Astrocyte of the spinal cord (primary cell): ENCODE measurements at regions not wholly inside any gene's neighbourhood (a gene's known extent, or its start where the extent isn't known, plus 50 kb on each side); places are given as distances from the start of the nearest gene placed in this dataset.
"Not testable (repeated sequence)": the region's sequence is repeated elsewhere in the genome, so short reads cannot be mapped to it uniquely, and the experiment has no call there.

ENCODE experiments used
- DNase-seq: peaks from one replicate; pipeline ENCODE4 v3.0.0; 2011; ENCODE audit warnings: low read depth, low spot score
- H3K4me3 ChIP-seq: 2 replicates; pipeline ENCODE4 v1.5.1; 2011; ENCODE audit warnings: low read depth, mild to moderate bottlenecking, low read length, moderate library complexity
- in situ Hi-C: cut with HindIII; loops from 2 replicates; pipeline ENCODE4 v1.10.0; 2017; ENCODE audit warnings: low sequenced_read_pairs
- TF ChIP-seq, protein P1 (sequence below): IDR thresholded peaks from 2 replicates; pipeline ENCODE4 v1.5.1; 2012; ENCODE audit warnings: low read depth, mild to moderate bottlenecking, low read length, inconsistent platforms

DNA sequence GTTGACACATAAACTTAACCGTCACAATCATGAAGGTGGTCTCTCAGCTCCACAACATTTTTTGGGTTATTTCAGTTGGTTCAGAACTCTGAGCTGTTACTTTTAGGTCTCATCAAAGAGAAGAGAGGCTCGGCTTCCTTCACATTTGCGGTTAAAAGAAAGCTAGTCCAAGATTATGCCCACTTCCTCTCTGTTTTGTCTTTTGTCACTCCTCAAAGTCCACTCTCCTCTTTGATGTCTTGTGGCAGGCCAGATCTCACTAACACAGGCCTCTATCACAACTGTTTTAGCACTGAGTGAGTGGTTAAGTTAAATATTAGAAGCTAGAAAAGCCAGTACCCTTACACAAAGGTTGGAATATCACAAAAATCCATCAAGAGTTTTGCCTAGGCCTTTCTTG is 195.7 kb downstream of the FCRL5 start:
- TF ChIP-seq, protein P1, sequence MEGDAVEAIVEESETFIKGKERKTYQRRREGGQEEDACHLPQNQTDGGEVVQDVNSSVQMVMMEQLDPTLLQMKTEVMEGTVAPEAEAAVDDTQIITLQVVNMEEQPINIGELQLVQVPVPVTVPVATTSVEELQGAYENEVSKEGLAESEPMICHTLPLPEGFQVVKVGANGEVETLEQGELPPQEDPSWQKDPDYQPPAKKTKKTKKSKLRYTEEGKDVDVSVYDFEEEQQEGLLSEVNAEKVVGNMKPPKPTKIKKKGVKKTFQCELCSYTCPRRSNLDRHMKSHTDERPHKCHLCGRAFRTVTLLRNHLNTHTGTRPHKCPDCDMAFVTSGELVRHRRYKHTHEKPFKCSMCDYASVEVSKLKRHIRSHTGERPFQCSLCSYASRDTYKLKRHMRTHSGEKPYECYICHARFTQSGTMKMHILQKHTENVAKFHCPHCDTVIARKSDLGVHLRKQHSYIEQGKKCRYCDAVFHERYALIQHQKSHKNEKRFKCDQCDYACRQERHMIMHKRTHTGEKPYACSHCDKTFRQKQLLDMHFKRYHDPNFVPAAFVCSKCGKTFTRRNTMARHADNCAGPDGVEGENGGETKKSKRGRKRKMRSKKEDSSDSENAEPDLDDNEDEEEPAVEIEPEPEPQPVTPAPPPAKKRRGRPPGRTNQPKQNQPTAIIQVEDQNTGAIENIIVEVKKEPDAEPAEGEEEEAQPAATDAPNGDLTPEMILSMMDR, result no peak
- H3K4me3 ChIP-seq, result no peak overlapping the region
- no peak for DNase-seq
- in situ Hi-C loops, result no loop called here

DNA sequence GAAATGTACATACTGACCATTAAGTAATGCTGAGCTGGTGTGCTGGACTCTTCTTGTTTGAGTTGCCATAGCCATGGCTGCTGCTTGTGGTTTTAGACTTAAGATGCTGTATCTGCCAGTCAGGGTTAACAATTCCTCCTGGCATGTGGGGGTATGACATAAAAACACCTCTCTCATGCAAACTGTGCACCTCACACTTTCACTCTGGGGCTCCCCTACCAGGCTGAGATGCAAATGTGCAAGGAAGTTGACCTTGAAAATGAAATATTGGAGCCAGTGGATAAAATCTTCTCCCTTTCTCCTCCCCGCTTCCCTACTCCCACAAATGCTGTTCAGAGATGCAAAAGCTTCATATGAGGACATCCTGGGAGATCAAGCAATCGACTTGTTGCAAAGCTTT is 198.8 kb downstream of the FCRL5 start:
- TF ChIP-seq, protein P1, result no peak
- no peak for DNase-seq
- H3K4me3 ChIP-seq, result no peak overlapping the region
- in situ Hi-C loops, result no loop called here

DNA sequence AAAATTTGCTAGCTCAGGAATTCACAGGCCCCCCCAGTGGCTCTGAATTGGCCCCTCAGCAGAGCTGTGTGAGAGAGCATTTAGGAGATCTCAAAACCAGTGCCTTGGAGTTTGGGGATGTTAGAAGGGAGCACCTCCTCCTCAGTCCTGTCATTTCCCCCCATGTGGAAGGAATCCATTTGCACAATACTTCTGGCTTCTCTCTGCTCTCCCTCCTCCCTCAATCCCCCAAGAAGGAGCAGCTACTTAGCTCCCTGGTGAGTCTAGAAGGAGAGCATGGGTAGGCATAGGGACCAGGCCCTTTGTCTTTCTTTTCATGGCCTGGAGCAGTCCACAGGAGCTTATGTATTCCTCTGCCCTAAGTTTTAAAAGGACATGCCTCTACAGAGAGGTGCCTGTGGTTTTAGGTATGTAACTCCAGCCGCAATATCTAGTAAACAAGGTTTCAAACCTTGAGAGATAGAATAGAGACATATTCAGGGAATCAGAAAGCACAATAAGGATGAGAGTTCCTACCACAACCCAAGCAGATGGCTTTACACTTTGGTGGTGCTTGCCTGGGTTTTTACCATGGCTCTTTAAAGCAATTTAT is 199.4 kb downstream of the FCRL5 start:
- no peak for DNase-seq
- in situ Hi-C loops, result no loop called here
- TF ChIP-seq, protein P1, result no peak
- no peak overlapping the region for H3K4me3 ChIP-seq

DNA sequence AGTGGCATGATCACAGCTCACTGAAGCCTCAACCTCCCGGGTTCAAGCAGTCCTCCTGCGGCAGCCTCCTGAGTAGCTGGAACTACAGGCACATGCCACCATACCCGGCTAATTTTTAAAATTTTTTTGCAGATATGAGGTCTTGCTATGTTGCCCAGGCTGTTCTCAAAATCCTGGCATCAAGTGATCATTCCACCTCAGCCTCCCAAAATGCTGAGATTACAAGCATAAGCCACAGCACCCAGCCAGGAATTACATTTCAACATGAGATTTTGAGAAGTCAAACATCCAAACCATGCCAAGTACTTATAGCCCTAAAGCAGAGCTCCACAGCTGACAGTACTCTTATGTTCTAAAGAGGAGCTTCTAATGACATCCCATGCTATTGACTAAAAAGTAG is 200.1 kb downstream of the FCRL5 start:
- DNase-seq, result no peak
- in situ Hi-C loops, result no loop called here
- TF ChIP-seq, protein P1, result no peak
- H3K4me3 ChIP-seq, result no peak overlapping the region

DNA sequence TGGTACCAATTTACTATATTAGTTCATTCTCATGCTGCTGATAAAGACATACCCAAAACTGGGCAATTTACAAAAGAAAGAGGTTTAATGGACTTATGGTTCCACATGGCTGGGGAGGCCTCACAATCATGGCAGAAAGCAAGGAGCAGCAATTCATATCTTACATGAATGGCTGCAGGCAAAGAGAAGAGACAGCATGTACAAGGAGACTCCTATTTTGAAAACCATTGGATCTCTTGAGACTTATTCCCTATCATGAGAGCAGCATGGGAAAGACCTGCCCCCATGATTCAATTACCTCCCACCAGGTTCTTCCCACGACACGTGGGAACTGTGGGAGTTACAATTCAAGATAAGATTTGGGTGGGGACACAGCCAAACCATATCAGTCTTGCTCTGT is 200.5 kb downstream of the FCRL5 start:
- in situ Hi-C loops, H3K4me3 ChIP-seq: not testable (repeated sequence)

DNA sequence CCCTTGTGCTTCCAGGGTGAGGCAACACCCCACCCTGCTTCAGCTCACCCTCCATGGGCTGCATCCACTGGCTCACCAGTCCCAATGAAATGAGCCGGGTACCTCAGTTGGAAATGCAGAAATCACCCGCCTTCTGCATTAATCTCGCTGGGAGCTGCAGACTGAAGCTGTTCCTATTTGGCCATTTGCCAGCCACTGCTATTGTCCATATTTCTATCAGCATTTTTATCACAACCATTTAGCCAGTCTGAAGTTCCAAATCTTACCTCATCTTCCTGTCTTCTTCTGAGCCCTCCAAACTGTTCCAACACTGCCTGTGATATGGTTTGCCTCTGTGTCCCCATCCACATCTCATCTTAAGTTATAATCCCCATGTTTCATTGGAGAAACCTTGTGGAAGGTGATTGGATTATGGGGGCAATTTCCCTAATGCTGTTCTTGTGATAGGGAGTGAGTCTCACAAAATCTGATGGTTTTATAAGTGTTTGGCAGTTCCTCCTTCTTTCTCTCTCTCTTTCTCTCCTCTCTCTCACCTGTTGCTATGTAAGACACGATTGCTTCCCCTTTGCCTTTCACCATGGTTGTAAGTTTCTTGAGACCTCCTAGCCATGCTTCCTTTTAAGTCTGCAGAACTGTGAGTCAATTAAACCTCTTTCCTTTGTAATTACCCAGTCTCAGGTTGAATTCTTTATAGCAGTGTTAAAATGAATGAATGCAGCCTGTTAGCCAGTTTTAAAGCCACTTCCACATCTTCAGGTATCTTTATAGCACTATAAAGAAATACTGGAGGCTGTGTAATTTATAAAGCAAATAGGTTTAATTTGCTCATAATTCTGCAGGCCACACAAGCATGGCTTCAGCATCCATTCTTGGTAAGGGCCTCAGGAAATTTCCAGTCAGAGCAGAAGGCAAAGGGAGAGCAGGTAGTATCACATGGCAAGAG is 203.5 kb downstream of the FCRL5 start:
- H3K4me3 ChIP-seq, result no peak overlapping the region
- TF ChIP-seq, protein P1, result no peak
- in situ Hi-C loops, result no loop called here
- DNase-seq, result no peak

More for the DNA sequence above, 200.5 kb downstream of the FCRL5 start:
- DNase-seq, result not testable (repeated sequence)

DNA sequence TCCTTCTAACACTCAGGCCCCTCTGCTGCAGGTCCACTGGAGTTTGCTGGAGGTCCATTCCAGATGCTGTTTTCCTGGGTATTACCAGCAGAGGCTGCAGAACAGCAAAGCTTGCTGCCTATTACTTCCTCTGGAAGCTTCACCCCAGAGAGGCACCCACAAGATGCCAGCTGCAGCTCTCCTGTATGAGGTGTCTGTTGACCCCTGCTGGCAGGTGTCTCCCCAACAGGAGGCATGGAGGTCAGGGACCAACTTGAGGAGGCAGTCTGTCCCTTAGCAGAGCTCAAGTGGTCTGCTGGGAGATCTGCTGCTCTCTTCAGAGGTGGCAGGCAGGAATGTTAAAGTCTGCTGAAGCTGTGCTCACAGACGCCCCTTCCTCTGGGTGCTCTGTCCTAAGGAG is 204.8 kb downstream of the FCRL5 start:
- in situ Hi-C loops, result no loop called here
- TF ChIP-seq, protein P1, result no peak
- no peak overlapping the region for H3K4me3 ChIP-seq
- no peak for DNase-seq

DNA sequence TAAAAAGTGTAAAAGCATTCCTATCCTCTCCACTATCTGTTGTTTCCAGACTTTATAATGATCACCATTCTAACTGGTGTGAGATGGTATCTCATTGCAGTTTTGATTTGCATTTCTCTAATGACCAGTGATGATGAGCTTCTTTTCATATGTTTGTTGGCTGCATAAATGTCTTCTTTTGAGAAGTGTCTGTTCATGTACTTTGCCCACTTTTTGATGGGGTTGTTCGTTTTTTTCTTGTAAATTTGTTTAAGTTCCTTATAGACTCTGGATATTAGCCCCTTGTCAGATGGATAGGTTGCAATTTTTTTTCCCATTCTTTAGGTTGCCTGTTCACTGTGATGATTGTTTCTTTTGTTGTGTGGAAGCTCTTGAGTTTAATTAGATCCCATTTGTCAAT is 199.6 kb upstream of the ETV3 start:
- H3K4me3 ChIP-seq, in situ Hi-C loops, DNase-seq: not testable (repeated sequence)
